Spinal cord (tissue), 9 donors: ENCODE measurements at regions not wholly inside any gene's neighbourhood (a gene's known extent, or its start where the extent isn't known, plus 50 kb on each side); places are given as distances from the start of the nearest gene placed in this dataset.

Experiments
- DNase-seq, 6 donors: peaks; one replicate each; pipeline versions ENCODE4 v3.0.0 to v3.0.0-alpha.2; 2013 to 2015; ENCODE audit warnings: low spot score in 6 of 6, low read depth in 4 of 6
- H3K27ac ChIP-seq: one replicate; pipeline ENCODE4 v1.5.1; 2013; ENCODE audit warnings: low read depth, low read length, control low read depth
- H3K27me3 ChIP-seq: one replicate; pipeline ENCODE4 v1.6.1; 2013; ENCODE audit warnings: low read length; ENCODE audit not compliant: control insufficient read depth, insufficient read depth
- H3K36me3 ChIP-seq: one replicate; pipeline ENCODE4 v1.6.1; 2013; ENCODE audit warnings: low read length; ENCODE audit not compliant: control insufficient read depth, insufficient read depth
- H3K4me1 ChIP-seq: one replicate; pipeline ENCODE4 v1.6.1; 2013; ENCODE audit warnings: low read length; ENCODE audit not compliant: control insufficient read depth, insufficient read depth
- H3K4me3 ChIP-seq: one replicate; pipeline ENCODE4 v1.5.1; 2013; ENCODE audit warnings: low read depth, low read length, control low read depth
- H3K9me3 ChIP-seq: one replicate; pipeline ENCODE4 v1.6.1; 2013; ENCODE audit warnings: low read length; ENCODE audit not compliant: control insufficient read depth, insufficient read depth
- WGBS: methylation state at CpG from one replicate; pipeline ENCODE4 v1.1.5; 2013; ENCODE audit warnings: missing lambda C conversion rate; ENCODE audit not compliant: insufficient coverage; 5-methylcytosine and 5-hydroxymethylcytosine counted together
- donor health status: healthy.

DNA sequence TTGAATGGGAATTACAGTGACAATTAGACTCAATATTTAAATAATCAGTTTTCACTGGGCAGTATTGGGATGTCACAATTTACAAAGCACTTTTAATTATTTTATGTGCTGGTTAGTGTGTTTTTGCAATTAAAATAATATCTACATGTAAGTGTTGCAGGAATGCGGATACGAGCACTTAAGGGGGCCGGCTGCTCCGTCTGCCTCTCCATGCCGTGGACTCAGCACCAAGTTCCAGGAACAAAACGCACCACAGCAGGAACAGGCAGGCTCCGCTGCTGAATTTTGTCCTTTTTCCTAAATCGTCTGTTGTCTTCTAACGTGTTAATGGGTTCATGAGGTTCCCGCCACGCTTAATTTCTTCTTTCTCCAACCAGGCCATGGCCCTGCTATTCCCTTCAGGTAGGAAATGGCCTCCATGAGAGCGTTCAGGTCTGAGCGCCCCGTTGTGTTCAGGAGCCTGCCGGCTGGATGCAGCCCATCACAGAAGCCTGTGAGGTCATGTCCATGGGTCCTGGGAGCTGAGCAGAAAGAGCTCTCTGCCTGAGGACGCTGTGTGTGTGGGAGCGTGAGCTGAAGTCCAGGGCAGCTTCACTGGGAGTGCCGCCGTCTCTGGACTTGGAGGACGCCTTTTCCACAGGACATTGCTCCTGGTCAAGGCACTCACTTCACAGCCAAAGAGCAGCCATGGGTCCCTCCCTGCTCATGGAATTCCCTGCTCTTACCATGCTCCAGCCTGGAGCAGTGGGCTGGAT, 730.3 kb downstream of the BRD1 start:
- Histone ChIP-seq H3K9me3 (no peaks in the 10 kb centered on the region), H3K27me3 (peaks cover 3% of the 10 kb centered on the region), H3K27ac (no peak overlapping the region), H3K4me1 (peaks cover 35% of the 10 kb centered on the region), H3K36me3 (no peaks in the 10 kb centered on the region), H3K4me3 (no peak overlapping the region)
- no peak for DNase-seq
- WGBS = 91% methylated on average over 20 of the region's 20 CpGs

DNA sequence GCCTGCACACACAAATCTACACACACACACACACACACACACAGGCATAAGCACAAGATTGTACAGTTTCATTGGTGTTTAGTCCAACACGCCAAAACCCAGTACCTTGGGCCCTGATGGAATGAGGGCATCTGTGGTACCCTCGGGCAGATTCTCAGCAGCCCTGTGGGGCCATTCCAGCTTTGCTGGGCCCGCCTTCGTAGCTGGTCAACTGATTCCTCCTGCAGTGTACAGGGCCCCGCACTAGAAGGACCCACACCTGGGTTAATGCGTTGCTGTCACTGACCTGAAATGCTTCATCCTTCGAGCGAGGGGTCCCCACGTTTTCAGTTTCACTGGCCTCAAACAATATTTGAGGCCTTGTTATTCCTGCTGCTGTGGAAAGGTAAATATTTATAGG, 731.2 kb downstream of the BRD1 start:
- Histone ChIP-seq H3K27me3 (peaks cover 3% of the 10 kb centered on the region), H3K9me3 (no peaks in the 10 kb centered on the region), H3K36me3 (no peaks in the 10 kb centered on the region), H3K27ac (no peak overlapping the region), H3K4me1 (peaks cover 31% of the 10 kb centered on the region), H3K4me3 (no peak overlapping the region)
- DNase-seq = no peak
- 92% methylated on average over 5 of the region's 9 CpGs for WGBS

DNA sequence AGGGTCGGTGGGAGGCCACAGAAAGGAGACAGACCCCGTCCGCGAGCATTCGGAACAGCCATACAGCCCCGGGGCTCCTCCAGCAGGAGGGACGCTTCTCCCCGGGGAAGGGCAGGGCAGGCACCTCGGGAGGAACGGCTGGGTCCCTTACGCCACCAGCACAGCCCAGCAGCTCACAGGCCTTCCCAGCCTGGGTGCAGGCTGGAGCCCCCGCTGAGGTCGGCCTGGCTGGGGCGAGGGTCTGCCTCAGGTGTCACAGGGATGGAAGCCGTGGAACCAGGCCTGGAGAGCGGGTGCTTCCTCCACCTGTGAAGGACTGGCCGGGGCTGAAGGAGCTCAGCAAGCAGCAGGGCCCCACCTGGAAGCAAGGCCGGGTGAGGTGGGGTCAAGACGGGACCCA, 732.3 kb downstream of the BRD1 start:
- no peak for DNase-seq
- Histone ChIP-seq H3K36me3 (no peaks in the 10 kb centered on the region), H3K27me3 (no peaks in the 10 kb centered on the region), H3K9me3 (no peaks in the 10 kb centered on the region), H3K4me3 (no peak overlapping the region), H3K4me1 (peaks cover 25% of the 10 kb centered on the region), H3K27ac (no peak overlapping the region)
- 90% methylated on average over 19 of the region's 19 CpGs for WGBS

DNA sequence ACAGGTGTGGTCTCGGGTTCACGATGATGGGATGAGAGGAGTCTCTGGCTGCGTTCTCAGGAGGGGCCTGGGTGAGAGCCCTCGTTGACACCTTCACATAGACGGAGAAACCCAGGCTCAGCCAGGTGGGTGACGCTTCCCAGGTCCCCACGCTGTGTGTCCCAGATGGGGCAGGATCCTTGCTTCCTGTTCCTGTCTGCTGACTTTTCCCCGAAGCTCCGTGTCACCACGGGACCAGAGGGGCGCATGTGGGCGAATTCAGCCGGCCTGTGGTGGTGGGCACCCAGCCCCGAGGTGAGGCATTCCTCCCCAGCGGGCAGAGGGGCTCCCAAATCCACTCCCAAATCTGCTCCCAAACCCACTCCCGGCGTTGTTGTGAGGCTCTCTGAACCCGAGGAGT, 732.8 kb downstream of the BRD1 start:
- no peaks in the 10 kb centered on the region for H3K9me3 ChIP-seq
- H3K27me3 ChIP-seq = no peaks in the 10 kb centered on the region
- no peak for DNase-seq
- peaks cover 22% of the 10 kb centered on the region for H3K4me1 ChIP-seq
- no peak overlapping the region for H3K27ac ChIP-seq
- no peak overlapping the region for H3K4me3 ChIP-seq
- no peaks in the 10 kb centered on the region for H3K36me3 ChIP-seq
- WGBS = 88% methylated on average over 13 of the region's 18 CpGs

DNA sequence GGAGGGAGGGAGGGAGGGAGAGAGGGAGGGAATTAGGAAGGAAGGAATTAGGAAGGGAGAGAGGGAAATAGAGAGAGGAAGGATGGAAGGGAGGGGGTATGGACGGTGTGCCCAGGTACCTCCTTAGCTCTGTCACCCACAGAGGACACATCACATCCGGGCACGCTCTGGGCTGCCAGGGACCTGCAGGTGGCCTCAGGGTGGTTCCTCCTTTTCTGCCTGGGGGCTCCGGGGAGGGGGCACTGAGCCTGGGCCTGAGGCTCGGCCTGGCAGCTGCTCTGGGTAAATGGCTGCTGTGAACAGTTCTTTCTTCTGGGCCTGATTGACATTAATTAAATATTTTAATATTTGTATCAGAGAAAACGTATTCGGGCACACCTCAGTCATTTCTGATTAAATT, 733.5 kb downstream of the BRD1 start:
- no peaks in the 10 kb centered on the region for H3K27me3 ChIP-seq
- WGBS = no CpG with 5 or more reads among the region's 7 CpGs
- no peak overlapping the region for H3K27ac ChIP-seq
- no peak for DNase-seq
- H3K36me3 ChIP-seq = no peaks in the 10 kb centered on the region
- H3K9me3 ChIP-seq = no peaks in the 10 kb centered on the region
- peaks cover 22% of the 10 kb centered on the region for H3K4me1 ChIP-seq
- H3K4me3 ChIP-seq = no peak overlapping the region

DNA sequence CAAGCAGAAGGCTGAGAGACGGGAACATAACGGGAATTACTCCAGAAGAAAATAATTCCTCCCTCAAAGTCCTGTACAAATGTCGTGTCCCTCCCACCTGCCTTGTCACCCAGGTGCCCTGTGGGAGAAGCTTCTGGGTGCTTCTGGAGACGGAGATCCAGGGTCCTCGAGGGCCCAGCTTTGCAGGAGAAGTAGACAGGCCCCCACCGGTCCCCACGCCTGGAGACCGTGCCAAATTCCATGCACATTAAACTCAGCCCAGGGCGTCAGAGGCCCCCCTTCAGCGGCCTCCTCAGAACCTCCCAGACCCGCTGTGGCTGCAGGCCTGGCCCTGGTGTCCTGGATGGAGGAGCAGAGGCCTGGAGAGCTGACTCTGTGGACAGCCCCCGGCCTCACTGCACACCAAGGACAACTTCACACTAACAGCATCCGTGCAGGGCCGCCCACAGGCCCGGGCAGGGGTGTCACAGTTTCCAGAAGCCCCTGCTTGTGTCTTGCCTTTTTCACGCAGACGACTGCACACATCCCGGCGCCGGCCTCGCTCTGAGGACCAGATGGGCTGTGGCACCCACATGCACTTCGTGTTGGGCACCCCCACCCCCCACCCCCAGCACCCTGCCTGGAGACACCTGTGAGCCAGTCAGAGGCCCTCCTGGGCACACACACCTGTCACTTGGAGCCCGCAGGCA, 734.3 kb downstream of the BRD1 start:
- no peak for DNase-seq
- WGBS = 72% methylated on average over 16 of the region's 23 CpGs
- H3K9me3 ChIP-seq = no peaks in the 10 kb centered on the region
- H3K4me1 ChIP-seq = peaks cover 27% of the 10 kb centered on the region
- no peak overlapping the region for H3K4me3 ChIP-seq
- no peaks in the 10 kb centered on the region for H3K27me3 ChIP-seq
- no peak overlapping the region for H3K27ac ChIP-seq
- H3K36me3 ChIP-seq = no peaks in the 10 kb centered on the region

DNA sequence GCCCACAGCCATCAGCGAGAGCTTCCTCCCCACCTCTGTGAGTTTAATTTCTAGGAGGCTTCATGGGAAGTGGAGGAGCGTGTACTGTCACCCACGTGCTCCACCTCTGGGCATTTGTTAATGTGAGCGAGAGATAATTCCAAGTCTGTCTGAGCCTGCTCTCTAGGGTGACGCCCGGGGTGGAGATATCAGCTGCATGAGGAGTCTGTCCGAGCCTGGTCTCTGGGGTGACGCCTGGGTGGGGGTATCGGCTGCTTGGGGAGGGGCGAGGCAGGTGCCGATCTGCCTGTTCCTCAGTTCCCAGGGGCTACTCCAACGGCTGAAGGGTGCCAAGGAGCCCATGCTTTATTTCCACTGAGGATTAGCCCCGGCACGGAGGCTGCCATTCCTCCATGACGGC, 735.0 kb downstream of the BRD1 start:
- Histone ChIP-seq H3K36me3 (no peaks in the 10 kb centered on the region), H3K27me3 (peaks cover 2% of the 10 kb centered on the region), H3K4me3 (no peak overlapping the region), H3K27ac (no peak overlapping the region), H3K9me3 (no peaks in the 10 kb centered on the region), H3K4me1 (peaks cover 30% of the 10 kb centered on the region)
- 74% methylated on average over 14 of the region's 15 CpGs for WGBS
- no peak for DNase-seq

DNA sequence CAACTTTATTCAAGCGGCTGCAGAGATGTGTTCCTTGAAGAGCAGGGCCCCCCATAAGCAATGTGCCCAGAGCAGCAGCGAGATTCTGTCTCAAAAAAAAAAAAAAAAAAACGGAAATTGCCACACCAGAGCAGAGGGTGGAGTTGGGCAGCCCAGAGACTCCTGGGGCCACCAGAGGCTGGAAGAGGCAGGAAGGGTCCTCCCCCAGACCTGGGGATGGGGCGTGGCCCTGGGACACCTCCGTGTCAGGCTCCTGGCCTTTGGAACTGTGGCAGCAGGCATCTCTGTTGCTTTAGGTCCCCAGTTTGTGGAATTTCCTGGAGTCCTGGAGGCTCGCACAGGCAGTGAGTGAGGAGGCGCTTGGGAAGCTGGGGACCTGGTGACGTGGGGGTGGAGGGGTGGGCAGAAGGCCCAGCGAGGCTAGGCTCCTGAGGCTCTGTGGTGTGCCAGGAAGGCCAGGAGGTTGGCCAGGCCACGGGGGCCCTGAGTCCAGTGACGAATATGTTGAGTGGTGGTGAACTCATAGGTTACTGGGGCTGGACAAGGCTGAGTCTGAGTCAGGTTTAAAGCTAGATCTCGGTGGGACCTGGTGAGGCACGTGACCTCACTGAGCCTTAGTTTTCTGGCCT, 735.6 kb downstream of the BRD1 start:
- no peaks in the 10 kb centered on the region for H3K36me3 ChIP-seq

DNA sequence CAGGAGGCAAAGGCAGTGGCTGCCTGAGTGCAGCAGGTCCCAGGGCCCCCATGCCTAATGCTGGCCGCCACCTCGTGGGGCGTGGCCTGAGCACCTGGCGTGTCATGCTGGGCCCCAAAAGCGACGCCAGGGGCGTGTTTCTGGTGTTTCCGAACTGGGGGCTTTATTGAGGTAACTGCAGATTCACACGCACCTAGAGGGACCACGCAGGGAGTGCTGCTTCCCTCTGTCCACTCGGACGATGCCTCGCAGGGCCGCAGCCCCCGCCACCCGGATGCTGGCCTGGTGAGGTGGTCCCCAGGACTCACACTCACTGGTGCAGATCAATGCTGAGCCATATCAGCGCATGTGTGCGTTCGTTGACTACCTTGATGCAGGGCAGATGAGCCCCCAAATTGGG, 736.2 kb downstream of the BRD1 start:
- no peak overlapping the region for H3K27ac ChIP-seq
- WGBS = 94% methylated on average over 19 of the region's 19 CpGs
- H3K36me3 ChIP-seq = no peaks in the 10 kb centered on the region
- H3K27me3 ChIP-seq = peaks cover 3% of the 10 kb centered on the region
- H3K4me3 ChIP-seq = no peak overlapping the region
- peaks cover 39% of the 10 kb centered on the region for H3K4me1 ChIP-seq
- H3K9me3 ChIP-seq = no peaks in the 10 kb centered on the region
- no peak for DNase-seq

More for the DNA sequence above, 735.6 kb downstream of the BRD1 start:
- DNase-seq = no peak
- H3K4me3 ChIP-seq = no peak overlapping the region
- no peaks in the 10 kb centered on the region for H3K9me3 ChIP-seq
- WGBS = 88% methylated on average over 11 of the region's 13 CpGs
- H3K27ac ChIP-seq = no peak overlapping the region
- peaks cover 33% of the 10 kb centered on the region for H3K4me1 ChIP-seq
- H3K27me3 ChIP-seq = peaks cover 3% of the 10 kb centered on the region

DNA sequence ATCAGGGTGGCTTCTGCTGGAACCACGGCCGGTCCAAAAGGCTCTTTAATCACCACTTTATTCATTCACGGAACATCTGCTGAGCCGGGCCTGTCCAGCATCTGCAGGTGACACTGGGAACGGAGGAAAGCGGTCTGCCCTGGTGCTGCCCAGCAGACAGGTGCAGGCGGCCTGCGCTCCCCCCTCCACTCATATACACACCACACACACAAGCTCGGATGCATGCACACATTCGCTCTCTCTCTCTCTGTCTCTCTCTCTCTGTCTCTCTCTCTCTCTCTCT, 736.9 kb downstream of the BRD1 start:
- WGBS = 69% methylated on average over 9 of the region's 10 CpGs
- H3K36me3 ChIP-seq = no peaks in the 10 kb centered on the region
- peaks cover 3% of the 10 kb centered on the region for H3K27me3 ChIP-seq
- H3K9me3 ChIP-seq = no peaks in the 10 kb centered on the region
- no peak overlapping the region for H3K27ac ChIP-seq
- no peak for DNase-seq
- H3K4me3 ChIP-seq = no peak overlapping the region
- H3K4me1 ChIP-seq = peaks cover 39% of the 10 kb centered on the region
